GM12892 (cell line): ENCODE measurements at regions not wholly inside any gene's neighbourhood (a gene's known extent, or its start where the extent isn't known, plus 50 kb on each side); places are given as distances from the start of the nearest gene placed in this dataset.

Source experiments
- POLR2A ChIP-seq: IDR thresholded peaks from 2 replicates; pipeline ENCODE4 v1.6.1; 2011; ENCODE audit warnings: low read depth, low read length, control low read depth
- TAF1 ChIP-seq: IDR thresholded peaks from 2 replicates; pipeline ENCODE4 v1.6.1; 2011; ENCODE audit warnings: low read depth, mild to moderate bottlenecking, control low read depth, low read length, borderline replicate concordance

- TF ChIP-seq TAF1 = no peak
- TF ChIP-seq POLR2A = no peak
Measured at GRCh38 chr4:57448452-57448851, 338.3 kb upstream of the IGFBP7 start.
